ENCODE measurements at regions not wholly inside any gene's neighbourhood (a gene's known extent, or its start where the extent isn't known, plus 50 kb on each side); places are given as distances from the start of the nearest gene placed in this dataset.

DNA sequence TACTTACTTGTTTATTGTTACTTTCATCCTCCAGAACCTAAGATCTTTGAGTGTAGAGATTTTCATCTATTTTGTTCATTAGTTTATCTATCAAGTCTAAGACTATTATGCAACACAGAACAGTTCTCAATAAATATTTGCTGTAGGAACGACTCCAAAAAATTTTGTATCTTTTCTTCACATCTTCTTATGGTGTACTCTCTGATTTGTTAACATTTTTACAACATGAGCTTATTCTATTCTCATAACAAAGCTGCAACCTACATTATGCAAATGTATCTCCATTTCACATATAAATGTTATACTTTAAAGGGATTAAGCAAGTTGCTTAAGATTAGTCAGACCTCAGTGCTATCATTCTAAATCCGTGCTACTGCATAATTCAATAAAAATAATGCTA, 514.2 kb upstream of the ZP4 start:
- no peak overlapping the region for H2AK5ac ChIP-seq (ENCODE audit: insufficient read length, low read length)
- no peak overlapping the region for H4K91ac ChIP-seq (ENCODE audit: insufficient read length, low read depth, low read length)
- no peak overlapping the region for H3K18ac ChIP-seq (ENCODE audit: insufficient read length, low read depth, low read length)
- TF ChIP-seq, protein P1, sequence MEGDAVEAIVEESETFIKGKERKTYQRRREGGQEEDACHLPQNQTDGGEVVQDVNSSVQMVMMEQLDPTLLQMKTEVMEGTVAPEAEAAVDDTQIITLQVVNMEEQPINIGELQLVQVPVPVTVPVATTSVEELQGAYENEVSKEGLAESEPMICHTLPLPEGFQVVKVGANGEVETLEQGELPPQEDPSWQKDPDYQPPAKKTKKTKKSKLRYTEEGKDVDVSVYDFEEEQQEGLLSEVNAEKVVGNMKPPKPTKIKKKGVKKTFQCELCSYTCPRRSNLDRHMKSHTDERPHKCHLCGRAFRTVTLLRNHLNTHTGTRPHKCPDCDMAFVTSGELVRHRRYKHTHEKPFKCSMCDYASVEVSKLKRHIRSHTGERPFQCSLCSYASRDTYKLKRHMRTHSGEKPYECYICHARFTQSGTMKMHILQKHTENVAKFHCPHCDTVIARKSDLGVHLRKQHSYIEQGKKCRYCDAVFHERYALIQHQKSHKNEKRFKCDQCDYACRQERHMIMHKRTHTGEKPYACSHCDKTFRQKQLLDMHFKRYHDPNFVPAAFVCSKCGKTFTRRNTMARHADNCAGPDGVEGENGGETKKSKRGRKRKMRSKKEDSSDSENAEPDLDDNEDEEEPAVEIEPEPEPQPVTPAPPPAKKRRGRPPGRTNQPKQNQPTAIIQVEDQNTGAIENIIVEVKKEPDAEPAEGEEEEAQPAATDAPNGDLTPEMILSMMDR (conservative IDR thresholded peaks at IDR 0.05), result no peak
- H2BK15ac ChIP-seq (ENCODE audit: low read depth, low read length), result no peak overlapping the region
- H3K23ac ChIP-seq (ENCODE audit: insufficient read length, low read depth, low read length), result no peak overlapping the region
- H3K27me3 Mint-ChIP-seq (ENCODE audit: low read depth), result no peaks in the 10 kb centered on the region
- H4K20me1 ChIP-seq (ENCODE audit: control insufficient read depth, insufficient read depth, insufficient read length), result no peaks in the 10 kb centered on the region
- no peak overlapping the region for H3T11ph ChIP-seq (ENCODE audit: low read length)
- H3K4me1 ChIP-seq (ENCODE audit: insufficient read depth, low read length), result no peaks in the 10 kb centered on the region
- H3K14ac ChIP-seq (ENCODE audit: insufficient read depth, low read length), result no peak overlapping the region
- no peak overlapping the region for H3K27ac ChIP-seq (ENCODE audit: insufficient read length, low read depth, low read length)
- H3K79me1 ChIP-seq (ENCODE audit: insufficient read depth, low read depth, low read length, poor library complexity, severe bottlenecking), result no peaks in the 10 kb centered on the region
- H3K27me3 ChIP-seq (ENCODE audit: insufficient read depth, low read length), result no peaks in the 10 kb centered on the region
- H3K4ac ChIP-seq (ENCODE audit: low read depth, low read length), result no peak overlapping the region
- no peak overlapping the region for H4K8ac ChIP-seq (replicated peaks; ENCODE audit: insufficient read length, low read depth, low read length)
- no peaks in the 10 kb centered on the region for H3K23me2 ChIP-seq (ENCODE audit: insufficient read length, low read depth, low read length, poor library complexity, severe bottlenecking)
- no peak overlapping the region for H2BK120ac ChIP-seq (ENCODE audit: low read depth, low read length, poor library complexity, severe bottlenecking)
- peak overlapping the region in 1 of 3 experiments; percentile 7; a peak in 2 of 7 replicates for H3K27ac Mint-ChIP-seq
- H2BK5ac ChIP-seq (ENCODE audit: insufficient read length, low read length), result no peak overlapping the region
- H3K4me2 ChIP-seq (ENCODE audit: insufficient read depth, insufficient read length, low read length), result no peak overlapping the region
- H4K5ac ChIP-seq (ENCODE audit: insufficient read length, low read depth, low read length), result no peak overlapping the region
- H2AFZ ChIP-seq (ENCODE audit: low read length), result no peak overlapping the region
- H3K56ac ChIP-seq (ENCODE audit: insufficient read length, low read depth, low read length), result no peak overlapping the region
- H2BK20ac ChIP-seq (ENCODE audit: low read depth, low read length, poor library complexity, severe bottlenecking), result no peak overlapping the region
- no peak overlapping the region for H3K9ac ChIP-seq (ENCODE audit: extremely low read depth, insufficient read length, low read length)
- H3K9me3 ChIP-seq (ENCODE audit: control insufficient read depth, low read depth, low read length), result no peaks in the 10 kb centered on the region
- no peak for DNase-seq
- H2BK12ac ChIP-seq (ENCODE audit: insufficient read length, low read depth, low read length), result no peak overlapping the region
- H3K36me3 Mint-ChIP-seq (ENCODE audit: insufficient read depth in 1 of 3, low read depth in 3 of 3), result peaks cover 0 to 6% (median 0%) of the 10 kb centered on the region in 3 experiments; a peak in 1 of 7 replicates
- H3K4me1 Mint-ChIP-seq, result peaks cover 6 to 7% of the 10 kb centered on the region in 2 experiments
- 0 out of 5 replicates have a peak, but pooled peaks cover 0 to 4% of the 10 kb centered on the region in 2 experiments for H3K9me3 Mint-ChIP-seq
- H3K79me2 ChIP-seq (ENCODE audit: insufficient read depth, low read length), result no peaks in the 10 kb centered on the region
- no peak overlapping the region for H3K4me3 Mint-ChIP-seq
- no CpG with 5 or more reads among the region's 2 CpGs for WGBS (ENCODE audit: extremely low coverage, insufficient read length, low lambda C conversion rate)
